A549 (cell line): ENCODE measurements at regions not wholly inside any gene's neighbourhood (a gene's known extent, or its start where the extent isn't known, plus 50 kb on each side); places are given as distances from the start of the nearest gene placed in this dataset.

Experiments used
- ATAC-seq, 2 experiments: fragments of 200-7000 bp in 1 of 2; fragments of >200 bp in 1 of 2; cut with Nextera tagmentation in 1 of 2; cut with Tn5 transposase in 1 of 2; 3 replicates each; pipeline versions ENCODE4 v1.8.0 to v1.9.1; 2018 to 2020; ENCODE audit warnings: mild to moderate bottlenecking in 1 of 2, moderate library complexity in 1 of 2
- CTCF ChIA-PET: fragments of 300-600 bp; sonication (Branson Sonifier 250); formaldehyde crosslinking; extraction: SDS; loops from one replicate; lab custom pipeline; 2021; ENCODE audit warnings: antibody characterized with exemption, inconsistent platforms; lab: Yijun Ruan, JAX
- POLR2A ChIA-PET: fragments of 350-600 bp; formaldehyde crosslinking; extraction: SDS; loops from one replicate; lab custom pipeline; 2021; ENCODE audit warnings: antibody characterized with exemption, inconsistent platforms; lab: Yijun Ruan, JAX
- DNase-seq, 2 experiments: peaks; one replicate each; pipeline versions ENCODE4 v3.0.0 to v3.0.0-alpha.2; 2011 to 2016; ENCODE audit warnings: low read depth in 1 of 2, low spot score in 1 of 2
- FAIRE-seq: peaks from 2 replicates; lab custom pipeline; 2011; peaks lifted over from hg19 to GRCh38; lab: Jason Lieb, UNC
- H3K27ac ChIP-seq, 2 experiments: fragments of >200 bp; sonication (Bioruptor Twin); formaldehyde crosslinking; 3 replicates each; pipeline ENCODE4 v1.5.1; 2016 to 2017
- H3K4me1 ChIP-seq: fragments of >200 bp; sonication (Bioruptor Twin); formaldehyde crosslinking; 3 replicates; pipeline ENCODE4 v1.6.1; 2016
- H3K4me2 ChIP-seq: fragments of >200 bp; sonication (Bioruptor Twin); formaldehyde crosslinking; 3 replicates; pipeline ENCODE4 v1.6.1; 2016
- H3K4me3 ChIP-seq: fragments of >200 bp; sonication (Bioruptor Twin); formaldehyde crosslinking; 3 replicates; pipeline ENCODE4 v1.5.1; 2016
- H3K9me3 ChIP-seq: fragments of >200 bp; sonication (Bioruptor Twin); formaldehyde crosslinking; 3 replicates; pipeline ENCODE4 v1.6.1; 2016
- CBX2 ChIP-seq: fragments of 200-600 bp; sonication (generic); IDR thresholded peaks from 2 replicates; pipeline ENCODE4 v1.6.1; 2016; ENCODE audit warnings: low read depth, mild to moderate bottlenecking, borderline replicate concordance
- EHF ChIP-seq: fragments of 250-450 bp; sonication (Bioruptor Pico); IDR thresholded peaks from 2 replicates; pipeline ENCODE4 v1.5.0; 2020; ENCODE audit warnings: mild to moderate bottlenecking
- EP300 ChIP-seq, 2 experiments: fragments of >200 bp; sonication (Bioruptor Twin); formaldehyde crosslinking; IDR thresholded peaks; 2 replicates in 1 of 2; 3 replicates in 1 of 2; pipeline ENCODE4 v1.6.1; 2016 to 2017
- FOSB ChIP-seq: fragments of 250-450 bp; sonication (Bioruptor Pico); IDR thresholded peaks from 2 replicates; pipeline ENCODE4 v1.5.0; 2020; ENCODE audit warnings: mild to moderate bottlenecking, moderate library complexity
- HDAC2 ChIP-seq: fragments of 200-600 bp; sonication (generic); IDR thresholded peaks from 2 replicates; pipeline ENCODE4 v1.6.1; 2016
- HMGXB4 ChIP-seq: fragments of 250-450 bp; sonication (Bioruptor Pico); IDR thresholded peaks from 2 replicates; pipeline ENCODE4 v1.5.0; 2021; ENCODE audit warnings: mild to moderate bottlenecking, moderate library complexity, borderline replicate concordance
- HOXA7 ChIP-seq: fragments of 250-450 bp; sonication (Bioruptor Pico); IDR thresholded peaks from 2 replicates; pipeline ENCODE4 v1.5.0; 2020; ENCODE audit warnings: mild to moderate bottlenecking, moderate library complexity
- KDM1A ChIP-seq: fragments of 200-600 bp; sonication (generic); IDR thresholded peaks from 2 replicates; pipeline ENCODE4 v1.6.1; 2016; ENCODE audit warnings: low read depth, mild to moderate bottlenecking
- KDM5A ChIP-seq: fragments of 200-600 bp; sonication (generic); IDR thresholded peaks from 2 replicates; pipeline ENCODE4 v1.6.1; 2016; ENCODE audit warnings: antibody characterized with exemption, mild to moderate bottlenecking
- MAZ ChIP-seq: fragments of 150-350 bp; IDR thresholded peaks from 2 replicates; pipeline ENCODE4 v1.6.1; 2014; ENCODE audit warnings: antibody characterized with exemption, low read depth, low read length, borderline replicate concordance
- NR3C1 ChIP-seq: fragments of >200 bp; sonication (Bioruptor Twin); formaldehyde crosslinking; IDR thresholded peaks from 3 replicates; pipeline ENCODE4 v1.6.1; 2017
- PBX3 ChIP-seq: IDR thresholded peaks from 2 replicates; pipeline ENCODE4 v1.6.1; 2012
- PHF8 ChIP-seq: fragments of 200-600 bp; sonication (generic); IDR thresholded peaks from 2 replicates; pipeline ENCODE4 v1.6.1; 2016; ENCODE audit warnings: low read depth, mild to moderate bottlenecking, antibody characterized with exemption, moderate library complexity, borderline replicate concordance
- RAD21 ChIP-seq, 2 experiments: fragments of >200 bp in 1 of 2; sonication (Bioruptor Twin) in 1 of 2; formaldehyde crosslinking in 1 of 2; IDR thresholded peaks in 1 of 2; conservative IDR thresholded peaks in 1 of 2; 2 replicates in 1 of 2; 3 replicates in 1 of 2; pipeline ENCODE4 v1.6.1; 2012 to 2018; ENCODE audit warnings: inconsistent platforms in 1 of 2
- RCOR1 ChIP-seq: fragments of 150-350 bp; IDR thresholded peaks from 2 replicates; pipeline ENCODE4 v1.6.1; 2014; ENCODE audit warnings: antibody characterized with exemption, low read length, low read depth
- RFX5 ChIP-seq: fragments of 450-650 bp; IDR thresholded peaks from 2 replicates; pipeline ENCODE4 v1.7.1; 2014; ENCODE audit warnings: antibody characterized with exemption, mild to moderate bottlenecking, moderate library complexity
- RNF2 ChIP-seq: fragments of 200-600 bp; sonication (generic); IDR thresholded peaks from 2 replicates; pipeline ENCODE4 v1.6.1; 2016; ENCODE audit warnings: low read depth, mild to moderate bottlenecking, antibody characterized with exemption, moderate library complexity, borderline replicate concordance
- SMC3 ChIP-seq: fragments of >200 bp; sonication (Bioruptor Twin); formaldehyde crosslinking; IDR thresholded peaks from 3 replicates; pipeline ENCODE4 v1.6.1; 2018; ENCODE audit warnings: inconsistent platforms
- ZC3H11A ChIP-seq: fragments of 450-650 bp; IDR thresholded peaks from 2 replicates; pipeline ENCODE4 v1.6.1; 2014; ENCODE audit warnings: antibody characterized with exemption, mild to moderate bottlenecking
- ZNF302 ChIP-seq: fragments of 250-450 bp; sonication (Bioruptor Pico); IDR thresholded peaks from 2 replicates; pipeline ENCODE4 v1.9.0; 2021; ENCODE audit warnings: inconsistent platforms, mild to moderate bottlenecking, moderate library complexity
- ZSCAN20 ChIP-seq: fragments of 250-450 bp; sonication (Bioruptor Pico); IDR thresholded peaks from 2 replicates; pipeline ENCODE4 v1.8.0; 2022; ENCODE audit warnings: mild to moderate bottlenecking, moderate library complexity
- WGBS: methylation state at CpG from one replicate; pipeline ENCODE4 v1.1.6; 2017; ENCODE audit errors: missing lambda C conversion rate; 5-methylcytosine and 5-hydroxymethylcytosine counted together
- TF ChIP-seq, protein P1 (sequence below): fragments of >200 bp; sonication (Bioruptor Twin); formaldehyde crosslinking; IDR thresholded peaks from 2 replicates; pipeline ENCODE4 v1.6.1; 2016
- TF ChIP-seq, protein P2 (sequence below): fragments of 450-650 bp; IDR thresholded peaks from 2 replicates; pipeline ENCODE4 v1.6.1; 2014; ENCODE audit warnings: antibody characterized with exemption
- TF ChIP-seq, protein P3 (sequence below): fragments of >200 bp; sonication (Bioruptor Twin); formaldehyde crosslinking; IDR thresholded peaks from 3 replicates; pipeline ENCODE4 v1.5.1; 2016

DNA sequence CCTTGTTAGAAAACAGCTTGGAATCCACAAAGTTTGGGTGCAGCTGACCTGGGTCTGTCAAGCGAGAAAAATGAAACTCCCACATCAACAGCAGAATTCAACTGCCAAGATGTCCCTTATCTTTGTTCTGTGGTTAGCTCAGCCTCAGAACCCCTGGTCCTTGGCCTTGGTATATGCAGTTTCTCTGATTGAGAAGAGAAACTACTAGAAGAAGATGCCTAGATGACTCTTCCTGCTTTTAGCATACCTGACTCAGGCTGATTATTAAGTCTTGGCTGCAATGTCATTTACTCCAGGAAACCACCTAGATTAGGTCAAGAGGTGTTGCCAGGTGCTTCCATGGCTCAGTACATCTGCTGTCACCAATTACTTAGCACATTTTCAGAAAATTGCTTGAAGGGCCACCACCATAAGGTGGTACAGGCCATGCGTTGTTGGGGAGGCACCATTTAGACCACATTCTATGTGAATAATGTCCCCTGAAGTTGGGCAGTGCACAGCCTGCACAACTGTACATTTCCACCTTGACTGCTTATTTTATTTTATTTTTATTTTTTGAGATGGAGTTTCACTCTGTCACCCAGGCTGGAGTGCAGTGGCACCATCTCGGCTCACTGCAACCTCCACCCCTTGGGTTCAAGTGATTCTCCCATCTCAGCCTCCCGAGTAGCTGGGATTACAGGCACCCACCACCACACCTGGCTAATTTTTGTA, 59.4 kb upstream of the ZNF438 start (continued):
- TF ChIP-seq MAZ = no peak
- TF ChIP-seq ZC3H11A = no peak
- TF ChIP-seq HOXA7 = no peak
- TF ChIP-seq, protein P1, sequence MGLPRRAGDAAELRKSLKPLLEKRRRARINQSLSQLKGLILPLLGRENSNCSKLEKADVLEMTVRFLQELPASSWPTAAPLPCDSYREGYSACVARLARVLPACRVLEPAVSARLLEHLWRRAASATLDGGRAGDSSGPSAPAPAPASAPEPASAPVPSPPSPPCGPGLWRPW = no peak
- no peak for TF ChIP-seq KDM1A
- TF ChIP-seq, protein P2, sequence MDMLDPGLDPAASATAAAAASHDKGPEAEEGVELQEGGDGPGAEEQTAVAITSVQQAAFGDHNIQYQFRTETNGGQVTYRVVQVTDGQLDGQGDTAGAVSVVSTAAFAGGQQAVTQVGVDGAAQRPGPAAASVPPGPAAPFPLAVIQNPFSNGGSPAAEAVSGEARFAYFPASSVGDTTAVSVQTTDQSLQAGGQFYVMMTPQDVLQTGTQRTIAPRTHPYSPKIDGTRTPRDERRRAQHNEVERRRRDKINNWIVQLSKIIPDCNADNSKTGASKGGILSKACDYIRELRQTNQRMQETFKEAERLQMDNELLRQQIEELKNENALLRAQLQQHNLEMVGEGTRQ = no peak

- no peak overlapping the region for H3K27ac ChIP-seq
- no peak overlapping the region for H3K4me2 ChIP-seq
- DNase-seq (no peak), FAIRE-seq (no peak), ATAC-seq (no peak)
- peaks cover 18% of the 10 kb centered on the region for H3K4me1 ChIP-seq
- H3K4me3 ChIP-seq = no peak overlapping the region
- TF ChIP-seq HOXA7 (no peak), RNF2 (no peak), RFX5 (no peak), NR3C1 (no peak), EHF (no peak), PHF8 (no peak), RAD21 (conservative IDR thresholded peaks at IDR 0.05 in 1 of 2, IDR thresholded peaks at IDR 0.05 in 1 of 2) (no peak), HDAC2 (no peak), HMGXB4 (no peak)
- ChIA-PET POLR2A (no interaction called here), CTCF (interaction anchor here (0.6 to 1.2 kb wide), 2 partner anchors 20 to 296 kb away, joined by 3 to 4 read pairs; no protein-coding TSS in a partner anchor)
- no peaks in the 10 kb centered on the region for H3K9me3 ChIP-seq
- WGBS = 69% methylated on average over 11 of the region's 11 CpGs
These were observed 64.3 kb upstream of the ZNF438 start for GRCh38 chr10:31095677-31096560.

GRCh38 chr10:31098046-31098445, 66.4 kb upstream of the ZNF438 start:
- POLR2A ChIA-PET = no interaction called here
- no peak overlapping the region for H3K4me3 ChIP-seq
- no peak overlapping the region for H3K4me2 ChIP-seq
- peaks cover 26% of the 10 kb centered on the region for H3K4me1 ChIP-seq
- no peak overlapping the region for H3K27ac ChIP-seq
- ATAC-seq (no peak), DNase-seq (no peak), FAIRE-seq (no peak)
- H3K9me3 ChIP-seq = no peaks in the 10 kb centered on the region
- CTCF ChIA-PET = no interaction called here
- 65% methylated on average over 2 of the region's 2 CpGs for WGBS
- TF ChIP-seq EP300 (IDR thresholded peaks at IDR 0.05) (no peak), HMGXB4 (no peak), ZSCAN20 (no peak), CBX2 (no peak), RCOR1 (no peak), ZNF302 (no peak), KDM5A (no peak), SMC3 (no peak), PBX3 (no peak), FOSB (CRISPR knock-in tag) (no peak), EHF (no peak)
- TF ChIP-seq, protein P3, sequence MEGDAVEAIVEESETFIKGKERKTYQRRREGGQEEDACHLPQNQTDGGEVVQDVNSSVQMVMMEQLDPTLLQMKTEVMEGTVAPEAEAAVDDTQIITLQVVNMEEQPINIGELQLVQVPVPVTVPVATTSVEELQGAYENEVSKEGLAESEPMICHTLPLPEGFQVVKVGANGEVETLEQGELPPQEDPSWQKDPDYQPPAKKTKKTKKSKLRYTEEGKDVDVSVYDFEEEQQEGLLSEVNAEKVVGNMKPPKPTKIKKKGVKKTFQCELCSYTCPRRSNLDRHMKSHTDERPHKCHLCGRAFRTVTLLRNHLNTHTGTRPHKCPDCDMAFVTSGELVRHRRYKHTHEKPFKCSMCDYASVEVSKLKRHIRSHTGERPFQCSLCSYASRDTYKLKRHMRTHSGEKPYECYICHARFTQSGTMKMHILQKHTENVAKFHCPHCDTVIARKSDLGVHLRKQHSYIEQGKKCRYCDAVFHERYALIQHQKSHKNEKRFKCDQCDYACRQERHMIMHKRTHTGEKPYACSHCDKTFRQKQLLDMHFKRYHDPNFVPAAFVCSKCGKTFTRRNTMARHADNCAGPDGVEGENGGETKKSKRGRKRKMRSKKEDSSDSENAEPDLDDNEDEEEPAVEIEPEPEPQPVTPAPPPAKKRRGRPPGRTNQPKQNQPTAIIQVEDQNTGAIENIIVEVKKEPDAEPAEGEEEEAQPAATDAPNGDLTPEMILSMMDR = no peak
- TF ChIP-seq, protein P1 = no peak
